B cell (primary cell): ENCODE measurements at regions not wholly inside any gene's neighbourhood (a gene's known extent, or its start where the extent isn't known, plus 50 kb on each side); places are given as distances from the start of the nearest gene placed in this dataset.

ENCODE experiments used
- ATAC-seq: fragments of 200-7000 bp; cut with Tn5 transposase; one replicate; pipeline ENCODE4 v1.10.0; 2021; ENCODE audit warnings: low read depth, mild to moderate bottlenecking, moderate number of reproducible peaks, moderate library complexity
- CTCF ChIA-PET: fragments of 350-600 bp; sonication (Branson Sonifier 250); formaldehyde crosslinking; loops from one replicate; lab custom pipeline; 2021; ENCODE audit warnings: antibody characterized with exemption, inconsistent platforms; lab: Charles Lee
- POLR2A ChIA-PET: fragments of 350-600 bp; sonication (Branson Sonifier 250); formaldehyde crosslinking; loops from one replicate; lab custom pipeline; 2021; ENCODE audit warnings: antibody characterized with exemption; lab: Charles Lee
- DNase-seq: peaks from one replicate; pipeline ENCODE4 v3.0.0; 2013
- H2AFZ ChIP-seq: 2 replicates; pipeline ENCODE4 v1.6.1; 2012; ENCODE audit warnings: mild to moderate bottlenecking, low read depth, low read length; ENCODE audit not compliant: insufficient read depth, poor library complexity, severe bottlenecking
- H3K27ac ChIP-seq, 2 donors: 1 replicate in 1 of 2; 2 replicates in 1 of 2; pipeline ENCODE4 v1.5.1; 2012 to 2013; ENCODE audit warnings: low read length in 2 of 2, mild to moderate bottlenecking in 2 of 2, moderate library complexity in 1 of 2
- H3K27me3 ChIP-seq, 4 experiments: fragments of 200-600 bp in 1 of 4; sonication (generic) in 1 of 4; replicated peaks in 1 of 4; 1 replicate in 2 of 4; 2 replicates in 2 of 4; pipeline versions ENCODE4 v1.6.1 to v1.7.0; 2013 to 2016; ENCODE audit warnings: low read length in 3 of 4, mild to moderate bottlenecking in 2 of 4, mixed read lengths in 1 of 4, moderate library complexity in 1 of 4; ENCODE audit not compliant: insufficient read depth in 4 of 4, control insufficient read depth in 3 of 4; ENCODE audit errors: control extremely low read depth in 1 of 4
- H3K36me3 ChIP-seq, 2 experiments: replicated peaks in 1 of 2; 1 replicate in 1 of 2; 2 replicates in 1 of 2; pipeline versions ENCODE4 v1.6.1 to v1.7.1; 2013; ENCODE audit warnings: low read length in 1 of 2; ENCODE audit not compliant: insufficient read depth in 2 of 2, control insufficient read depth in 1 of 2; ENCODE audit errors: control extremely low read depth in 1 of 2, extremely low read depth in 1 of 2
- H3K4me1 ChIP-seq, 2 donors: fragments of 200-600 bp in 1 of 2; sonication (generic) in 1 of 2; 1 replicate in 1 of 2; 2 replicates in 1 of 2; pipeline versions ENCODE4 v1.5.1 to v1.6.1; 2013 to 2017; ENCODE audit warnings: low read length in 2 of 2; ENCODE audit not compliant: control insufficient read depth in 2 of 2, insufficient read depth in 2 of 2
- H3K4me2 ChIP-seq: replicated peaks from 2 replicates; pipeline ENCODE3; 2012; ENCODE audit warnings: mild to moderate bottlenecking, low read depth, low read length; ENCODE audit not compliant: poor library complexity, severe bottlenecking
- H3K4me3 ChIP-seq, 5 experiments: fragments of 200-600 bp in 1 of 5; sonication (generic) in 1 of 5; 1 replicate in 3 of 5; 2 replicates in 2 of 5; pipeline versions ENCODE4 v1.5.1 to v1.7.0; 2011 to 2016; ENCODE audit warnings: low read length in 4 of 5, mild to moderate bottlenecking in 4 of 5, low read depth in 2 of 5, control low read depth in 1 of 5, moderate library complexity in 1 of 5; ENCODE audit not compliant: insufficient read depth in 1 of 5; ENCODE audit errors: control extremely low read depth in 1 of 5, extremely low read depth in 1 of 5
- H3K79me2 ChIP-seq: fragments of 200-600 bp; sonication (generic); one replicate; pipeline ENCODE4 v1.6.0; 2016; ENCODE audit warnings: low read length; ENCODE audit not compliant: control insufficient read depth, insufficient read depth
- H3K9ac ChIP-seq: fragments of 200-600 bp; sonication (generic); 2 replicates; pipeline ENCODE4 v1.6.1; 2017; ENCODE audit warnings: mild to moderate bottlenecking, low read length, moderate library complexity
- H3K9me3 ChIP-seq, 3 donors: one replicate each; pipeline versions ENCODE4 v1.6.1 to v1.7.1; 2013; ENCODE audit warnings: low read length in 2 of 3; ENCODE audit not compliant: control insufficient read depth in 2 of 3, insufficient read depth in 1 of 3; ENCODE audit errors: control extremely low read depth in 1 of 3
- H4K20me1 ChIP-seq: 2 replicates; pipeline ENCODE4 v1.6.0; 2012; ENCODE audit warnings: mild to moderate bottlenecking, low read length; ENCODE audit not compliant: insufficient read depth, control insufficient read depth, poor library complexity, severe bottlenecking
- H3K27ac Mint-ChIP-seq: one replicate; pipeline ENCODE4 v1.8.0; 2021; ENCODE audit warnings: mixed read lengths
- H3K27me3 Mint-ChIP-seq: one replicate; pipeline ENCODE4 v1.8.0; 2021; ENCODE audit warnings: mixed read lengths
- H3K4me1 Mint-ChIP-seq: one replicate; pipeline ENCODE4 v1.8.0; 2021; ENCODE audit warnings: mixed read lengths
- H3K4me3 Mint-ChIP-seq: one replicate; pipeline ENCODE4 v1.8.0; 2021; ENCODE audit warnings: mixed read lengths
- H3K9me3 Mint-ChIP-seq: one replicate; pipeline ENCODE4 v1.8.0; 2022; ENCODE audit warnings: mixed read lengths; ENCODE audit not compliant: insufficient read depth
- EZH2 ChIP-seq: IDR thresholded peaks from 2 replicates; pipeline ENCODE4 v1.6.1; 2012; ENCODE audit warnings: borderline replicate concordance, low read depth, mild to moderate bottlenecking, moderate library complexity, low read length; ENCODE audit not compliant: insufficient read depth, poor library complexity, severe bottlenecking
- WGBS: methylation state at CpG from one replicate; pipeline ENCODE4 v1.1.5; 2013; ENCODE audit warnings: missing lambda C conversion rate; ENCODE audit not compliant: insufficient coverage; 5-methylcytosine and 5-hydroxymethylcytosine counted together
- intact Hi-C: fragments of 100-400 bp; cut with micrococcal nuclease; formaldehyde crosslinking; loops from one replicate; pipeline ENCODE4 v1.10.0; 2022
- TF ChIP-seq, protein P1 (sequence below): fragments of 200-600 bp; IDR thresholded peaks from one replicate; pipeline ENCODE4 v1.8.0; 2022; ENCODE audit warnings: antibody characterized with exemption, mild to moderate bottlenecking

DNA sequence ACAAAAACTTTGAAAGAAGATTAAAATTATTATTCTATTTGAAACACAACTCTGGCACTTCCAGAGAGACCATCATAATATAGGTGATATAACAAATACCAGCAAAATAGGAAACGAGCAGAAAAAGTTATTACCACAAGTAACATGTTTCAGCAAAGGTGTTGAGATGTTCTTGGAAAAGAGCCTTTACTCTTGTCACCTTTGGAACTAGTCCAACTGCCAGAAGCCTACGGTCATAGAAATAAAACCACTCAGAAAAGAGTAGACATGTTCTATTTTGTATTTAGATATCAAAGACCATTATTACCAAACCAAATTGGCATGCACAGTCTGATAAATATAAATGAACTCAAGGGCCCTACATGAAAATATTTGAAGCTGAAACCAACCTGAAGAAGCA, 145.0 kb upstream of the DMAC1 start:
- Histone ChIP-seq H3K9ac (no peak overlapping the region), H3K36me3 (no peaks in the 10 kb centered on the region), H3K4me3 (no peak overlapping the region), H3K79me2 (no peaks in the 10 kb centered on the region), H3K9me3 (peaks cover 0 to 8% (median 4%) of the 10 kb centered on the region in 3 donors), H3K4me2 (no peak overlapping the region), H3K27ac (no peak overlapping the region), H4K20me1 (no peaks in the 10 kb centered on the region), H3K4me1 (peaks cover 4% of the 10 kb centered on the region in 2 donors), H3K27me3 (no peaks in the 10 kb centered on the region), H2AFZ (no peak overlapping the region)
- intact Hi-C loops: no loop called here
- Mint-ChIP-seq H3K27me3 (no peaks in the 10 kb centered on the region), H3K4me1 (peaks cover 7% of the 10 kb centered on the region), H3K4me3 (no peak overlapping the region), H3K27ac (no peak overlapping the region), H3K9me3 (peaks cover 2% of the 10 kb centered on the region)
- ChIA-PET CTCF (no interaction called here), POLR2A (no interaction called here)
- TF ChIP-seq, protein P1, sequence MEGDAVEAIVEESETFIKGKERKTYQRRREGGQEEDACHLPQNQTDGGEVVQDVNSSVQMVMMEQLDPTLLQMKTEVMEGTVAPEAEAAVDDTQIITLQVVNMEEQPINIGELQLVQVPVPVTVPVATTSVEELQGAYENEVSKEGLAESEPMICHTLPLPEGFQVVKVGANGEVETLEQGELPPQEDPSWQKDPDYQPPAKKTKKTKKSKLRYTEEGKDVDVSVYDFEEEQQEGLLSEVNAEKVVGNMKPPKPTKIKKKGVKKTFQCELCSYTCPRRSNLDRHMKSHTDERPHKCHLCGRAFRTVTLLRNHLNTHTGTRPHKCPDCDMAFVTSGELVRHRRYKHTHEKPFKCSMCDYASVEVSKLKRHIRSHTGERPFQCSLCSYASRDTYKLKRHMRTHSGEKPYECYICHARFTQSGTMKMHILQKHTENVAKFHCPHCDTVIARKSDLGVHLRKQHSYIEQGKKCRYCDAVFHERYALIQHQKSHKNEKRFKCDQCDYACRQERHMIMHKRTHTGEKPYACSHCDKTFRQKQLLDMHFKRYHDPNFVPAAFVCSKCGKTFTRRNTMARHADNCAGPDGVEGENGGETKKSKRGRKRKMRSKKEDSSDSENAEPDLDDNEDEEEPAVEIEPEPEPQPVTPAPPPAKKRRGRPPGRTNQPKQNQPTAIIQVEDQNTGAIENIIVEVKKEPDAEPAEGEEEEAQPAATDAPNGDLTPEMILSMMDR: no peak
- no peak for TF ChIP-seq EZH2
- WGBS: no CpG with 5 or more reads among the region's 2 CpGs
- no peak for DNase-seq
- no peak for ATAC-seq

DNA sequence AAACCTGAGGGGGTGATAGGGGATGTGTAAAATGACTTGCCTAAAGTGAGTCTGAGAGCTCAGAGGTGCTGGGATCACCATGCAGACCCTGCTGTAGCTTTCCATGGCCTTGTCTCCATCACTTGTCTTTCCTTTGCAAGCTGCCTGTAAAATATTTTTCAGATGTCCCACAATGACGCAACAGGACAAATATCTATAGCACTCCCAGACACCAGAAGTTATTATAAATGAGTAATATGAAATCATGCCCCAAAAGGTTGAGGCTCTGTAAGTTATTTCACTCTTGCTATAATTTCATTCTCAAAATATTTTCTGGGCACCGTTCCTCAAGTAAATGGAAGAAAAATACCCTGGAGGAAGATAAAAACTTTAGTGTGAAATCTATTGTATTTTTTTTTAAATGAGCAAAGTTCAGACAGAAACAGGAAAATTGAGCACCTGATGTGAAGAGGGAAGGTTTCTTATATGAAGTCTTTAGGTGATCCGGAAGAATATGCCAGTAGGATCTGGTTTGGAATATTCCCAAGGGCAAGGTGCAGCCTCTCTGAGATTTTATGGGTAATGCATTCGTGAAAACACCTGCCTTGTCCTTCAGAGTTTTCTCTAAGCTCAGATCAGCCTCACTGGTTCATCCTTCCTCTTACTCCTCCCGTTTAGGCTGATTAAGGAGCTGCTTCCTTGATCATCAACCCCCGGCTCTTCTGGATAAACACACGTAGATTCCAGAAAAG, 138.3 kb upstream of the DMAC1 start:
- TF ChIP-seq EZH2: no peak
- TF ChIP-seq, protein P1: no peak
- no peak overlapping the region for H3K27ac Mint-ChIP-seq
- peaks cover 4% of the 10 kb centered on the region for H3K9me3 Mint-ChIP-seq
- Histone ChIP-seq H3K4me1 (peaks cover 21 to 25% of the 10 kb centered on the region in 2 donors), H4K20me1 (no peaks in the 10 kb centered on the region), H2AFZ (no peak overlapping the region), H3K4me2 (no peak overlapping the region), H3K9me3 (peaks cover 0 to 8% (median 4%) of the 10 kb centered on the region in 3 donors), H3K4me3 (no peak overlapping the region), H3K79me2 (no peaks in the 10 kb centered on the region), H3K9ac (no peak overlapping the region), H3K27ac (no peak overlapping the region), H3K36me3 (no peaks in the 10 kb centered on the region), H3K27me3 (no peaks in the 10 kb centered on the region)
- no peak for DNase-seq
- intact Hi-C loops: loop anchor here (5.0 kb wide), 1 partner anchor 34 kb away; no protein-coding TSS in a partner anchor
- ChIA-PET POLR2A (no interaction called here), CTCF (no interaction called here)
- ATAC-seq: no peak
- no peaks in the 10 kb centered on the region for H3K27me3 Mint-ChIP-seq
- H3K4me1 Mint-ChIP-seq: peaks cover 18% of the 10 kb centered on the region
- 94% methylated on average over 5 of the region's 7 CpGs for WGBS
- no peak overlapping the region for H3K4me3 Mint-ChIP-seq
